Activated T-cell treated with anti-CD3 and anti-CD28 coated beads for 1 hour (primary cell): ENCODE measurements at regions not wholly inside any gene's neighbourhood (a gene's known extent, or its start where the extent isn't known, plus 50 kb on each side); places are given as distances from the start of the nearest gene placed in this dataset.
"Not testable (repeated sequence)": the region's sequence is repeated elsewhere in the genome, so short reads cannot be mapped to it uniquely, and the experiment has no call there.

Experiments
- DNase-seq: peaks from one replicate; pipeline ENCODE4 v3.0.0-alpha.2; 2020; ENCODE audit warnings: low read depth

GRCh38 chr3:95172164-95172943, 1109.5 kb downstream of the NSUN3 start:
- DNase-seq: no peak

- no peak for DNase-seq
These were observed 1114.2 kb downstream of the NSUN3 start for GRCh38 chr3:95177096-95177495.

- no peak for DNase-seq
These were observed 1121.2 kb downstream of the NSUN3 start for GRCh38 chr3:95184038-95184437.

- DNase-seq: no peak
These were observed 1126.5 kb downstream of the NSUN3 start for GRCh38 chr3:95189348-95189747.

- DNase-seq: no peak
These were observed 1134.8 kb downstream of the NSUN3 start for GRCh38 chr3:95197661-95198060.

- DNase-seq: no peak
These were observed 1137.5 kb downstream of the NSUN3 start for GRCh38 chr3:95200384-95200783.

- no peak for DNase-seq
These were observed 1148.0 kb downstream of the NSUN3 start for GRCh38 chr3:95210878-95211277.

- no peak for DNase-seq
These were observed 1149.3 kb downstream of the NSUN3 start for GRCh38 chr3:95212117-95212516.

- DNase-seq: no peak
These were observed 1152.6 kb downstream of the NSUN3 start for GRCh38 chr3:95215437-95215957.

GRCh38 chr3:95217661-95218060, 1154.8 kb downstream of the NSUN3 start:
- no peak for DNase-seq

GRCh38 chr3:95218484-95218883, 1155.6 kb downstream of the NSUN3 start:
- no peak for DNase-seq

GRCh38 chr3:95226437-95226836, 1163.6 kb downstream of the NSUN3 start:
- no peak for DNase-seq

GRCh38 chr3:95227092-95227491, 1164.2 kb downstream of the NSUN3 start:
- DNase-seq: no peak

GRCh38 chr3:95228416-95228815, 1165.6 kb downstream of the NSUN3 start:
- no peak for DNase-seq

- no peak for DNase-seq
These were observed 1173.1 kb downstream of the NSUN3 start for GRCh38 chr3:95235916-95236315.

GRCh38 chr3:95237783-95238182, 1174.9 kb downstream of the NSUN3 start:
- no peak for DNase-seq

GRCh38 chr3:95240395-95240794, 1177.5 kb downstream of the NSUN3 start:
- DNase-seq: no peak

- not testable (repeated sequence) for DNase-seq
These were observed 1178.4 kb downstream of the NSUN3 start for GRCh38 chr3:95241256-95241655.

- DNase-seq: no peak
These were observed 1183.6 kb downstream of the NSUN3 start for GRCh38 chr3:95246413-95246812.

- no peak for DNase-seq
These were observed 1191.2 kb downstream of the NSUN3 start for GRCh38 chr3:95254061-95254460.

GRCh38 chr3:95254758-95255157, 1191.9 kb downstream of the NSUN3 start:
- no peak for DNase-seq

- no peak for DNase-seq
These were observed 1202.3 kb downstream of the NSUN3 start for GRCh38 chr3:95265129-95265528.

GRCh38 chr3:95271395-95271794, 1208.5 kb downstream of the NSUN3 start:
- no peak for DNase-seq

- DNase-seq: no peak
These were observed 1209.3 kb downstream of the NSUN3 start for GRCh38 chr3:95272166-95272565.
